HG03575 (cell line): ENCODE measurements at regions not wholly inside any gene's neighbourhood (a gene's known extent, or its start where the extent isn't known, plus 50 kb on each side); places are given as distances from the start of the nearest gene placed in this dataset.

ENCODE experiments used
- ATAC-seq: cut with Tn5 transposase; IDR thresholded peaks from one replicate; pipeline ENCODE4 v1.9.1; 2021; ENCODE audit not compliant: unreplicated experiment, insufficient number of reproducible peaks, low FRiP score; ENCODE audit errors: extremely low read depth

GRCh38 chr9:86713970-86714369 is 233.3 kb downstream of the GAS1 start:
- ATAC-seq = no peak

GRCh38 chr9:86713470-86713869 is 233.8 kb downstream of the GAS1 start:
- no peak for ATAC-seq

- ATAC-seq = no peak
These were observed 238.1 kb downstream of the GAS1 start for GRCh38 chr9:86708918-86709835.

GRCh38 chr9:86707932-86708510 is 239.3 kb downstream of the GAS1 start:
- ATAC-seq = no peak

GRCh38 chr9:86706391-86706790 is 240.9 kb downstream of the GAS1 start:
- no peak for ATAC-seq

- no peak for ATAC-seq
These were observed 241.8 kb downstream of the GAS1 start for GRCh38 chr9:86705490-86705889.

GRCh38 chr9:86703346-86703745 is 244.0 kb downstream of the GAS1 start:
- no peak for ATAC-seq

GRCh38 chr9:86700629-86701028 is 246.7 kb downstream of the GAS1 start:
- no peak for ATAC-seq

GRCh38 chr9:86697999-86698398 is 249.3 kb downstream of the GAS1 start:
- no peak for ATAC-seq

GRCh38 chr9:86697213-86697612 is 250.1 kb downstream of the GAS1 start:
- no peak for ATAC-seq

GRCh38 chr9:86695910-86696424 is 251.3 kb downstream of the GAS1 start:
- ATAC-seq = no peak

GRCh38 chr9:86690034-86690433 is 257.3 kb downstream of the GAS1 start:
- ATAC-seq = no peak

GRCh38 chr9:86687788-86688187 is 259.5 kb downstream of the GAS1 start:
- ATAC-seq = no peak

- no peak for ATAC-seq
These were observed 261.8 kb downstream of the GAS1 start for GRCh38 chr9:86685556-86685955.

GRCh38 chr9:86684148-86684547 is 263.2 kb downstream of the GAS1 start:
- ATAC-seq = no peak

GRCh38 chr9:86682240-86682639 is 265.1 kb downstream of the GAS1 start:
- ATAC-seq = no peak

- ATAC-seq = no peak
These were observed 267.4 kb downstream of the GAS1 start for GRCh38 chr9:86679909-86680308.

GRCh38 chr9:86676396-86676795 is 270.9 kb downstream of the GAS1 start:
- ATAC-seq = no peak

- ATAC-seq = no peak
These were observed 271.5 kb downstream of the GAS1 start for GRCh38 chr9:86675805-86676204.

- ATAC-seq = no peak
These were observed 272.8 kb downstream of the GAS1 start for GRCh38 chr9:86674487-86674886.
